ENCODE measurements at regions not wholly inside any gene's neighbourhood (a gene's known extent, or its start where the extent isn't known, plus 50 kb on each side); places are given as distances from the start of the nearest gene placed in this dataset.
"Not testable (repeated sequence)": the region's sequence is repeated elsewhere in the genome, so short reads cannot be mapped to it uniquely, and the experiment has no call there.

DNA sequence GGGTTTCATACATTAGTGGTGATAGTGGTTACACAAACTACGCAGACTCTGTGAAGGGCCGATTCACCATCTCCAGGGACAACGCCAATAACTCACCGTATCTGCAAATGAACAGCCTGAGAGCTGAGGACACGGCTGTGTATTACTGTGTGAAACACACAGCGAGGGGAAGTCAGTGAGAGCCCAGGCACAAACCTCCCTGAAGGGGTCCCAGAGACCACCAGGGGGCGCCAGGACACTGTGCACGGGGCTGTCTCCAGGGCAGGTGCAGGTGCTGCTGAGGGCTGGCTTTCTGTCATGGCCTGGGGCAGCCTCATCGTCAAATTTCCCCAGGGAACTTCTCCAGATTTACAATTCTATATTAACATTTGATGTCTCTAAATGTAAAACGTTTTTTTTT is 184.6 kb upstream of the TP53TG3C start:
- ATAC-seq (ENCODE audit: low read depth in 2 of 2); H3K9me3 Mint-ChIP-seq; H3K27me3 Mint-ChIP-seq; H3K4me3 Mint-ChIP-seq; H3K4me1 Mint-ChIP-seq; H3K27ac Mint-ChIP-seq; H3K36me3 Mint-ChIP-seq: not testable (repeated sequence)
- peak; percentile 29 for DNase-seq

DNA sequence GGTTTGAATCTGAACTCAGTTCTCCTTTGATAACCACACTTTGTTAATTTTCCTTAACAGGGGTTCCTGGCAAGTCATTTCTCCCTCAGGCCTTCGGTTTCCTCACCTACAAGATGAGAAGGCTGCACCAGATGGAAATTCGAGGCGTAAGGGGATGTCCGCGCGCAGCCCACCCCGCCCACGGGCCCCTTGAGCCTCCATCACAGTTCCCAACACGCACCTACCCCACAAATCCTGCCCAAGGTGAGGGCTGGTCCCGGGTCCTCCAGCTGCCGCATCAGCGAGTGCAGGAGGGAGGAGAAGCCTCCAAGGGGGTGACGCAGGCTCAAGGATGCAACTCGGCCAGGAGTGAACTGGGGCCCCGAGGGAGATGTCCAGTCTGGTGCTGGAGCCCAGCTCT is 166.9 kb upstream of the TP53TG3C start:
- DNase-seq; H3K27me3 Mint-ChIP-seq; H3K4me3 Mint-ChIP-seq; H3K4me1 Mint-ChIP-seq; H3K36me3 Mint-ChIP-seq; H3K27ac Mint-ChIP-seq; H3K9me3 Mint-ChIP-seq; ATAC-seq (ENCODE audit: low read depth in 2 of 2): not testable (repeated sequence)

DNA sequence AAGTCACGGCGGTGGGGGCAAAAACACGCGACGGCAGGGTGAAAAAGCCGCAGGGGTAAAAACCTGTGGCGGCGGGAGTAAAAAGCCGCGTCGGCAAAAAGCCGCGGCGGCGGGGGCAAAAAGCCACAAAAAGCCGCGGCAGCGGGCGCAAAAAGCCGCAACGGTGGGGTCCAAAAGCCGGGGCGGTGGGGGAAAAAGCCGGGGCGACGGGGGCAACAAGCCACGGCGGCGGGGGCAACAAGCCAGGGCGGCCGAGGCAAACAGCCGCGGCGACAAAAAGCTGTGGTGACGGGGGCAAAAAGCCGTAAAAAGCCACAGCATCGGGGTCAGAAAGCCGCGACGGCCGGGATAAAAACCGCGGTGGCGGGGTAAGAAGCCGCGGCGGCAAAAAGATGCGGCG is 166.1 kb upstream of the TP53TG3C start:
- not testable (repeated sequence) for H3K27ac Mint-ChIP-seq; H3K4me3 Mint-ChIP-seq; ATAC-seq (ENCODE audit: low read depth in 2 of 2); H3K36me3 Mint-ChIP-seq; H3K9me3 Mint-ChIP-seq; H3K27me3 Mint-ChIP-seq; H3K4me1 Mint-ChIP-seq; DNase-seq

DNA sequence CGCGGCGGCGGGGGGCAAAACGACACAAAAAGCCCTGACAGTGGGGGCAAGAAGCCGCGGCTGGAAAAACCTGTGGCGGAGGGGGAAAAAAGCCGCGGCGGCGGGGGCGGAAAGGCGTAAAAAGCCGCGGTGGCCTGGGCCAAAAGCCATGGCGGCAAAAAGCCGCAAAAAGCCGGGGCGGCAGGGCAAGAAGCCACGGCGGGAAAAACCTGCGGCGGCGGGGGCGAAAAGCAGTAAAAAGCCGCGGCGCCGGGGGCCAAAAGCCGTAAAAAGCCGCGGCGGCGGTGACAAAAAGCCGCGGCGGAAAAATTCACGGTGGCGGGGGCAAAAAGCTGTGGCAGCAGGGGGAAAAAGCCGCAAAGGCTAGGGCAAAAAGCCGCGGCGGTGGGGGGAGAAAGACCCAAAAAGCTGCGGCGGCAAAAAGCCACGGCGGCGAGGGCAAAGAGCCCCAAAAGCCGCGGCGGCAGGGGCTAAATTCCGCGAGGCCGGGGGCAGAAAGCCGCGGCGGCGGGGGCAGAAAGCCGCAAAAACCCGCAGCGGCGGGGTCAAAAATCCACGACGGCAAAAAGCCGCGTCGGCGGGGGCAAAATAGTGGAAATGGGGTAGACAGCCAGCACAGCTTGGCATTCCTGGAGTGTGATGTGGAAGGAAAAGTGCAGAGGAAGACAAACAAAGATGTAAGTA is 165.2 kb upstream of the TP53TG3C start:
- H3K9me3 Mint-ChIP-seq; H3K27ac Mint-ChIP-seq; ATAC-seq (ENCODE audit: low read depth in 2 of 2); DNase-seq; H3K36me3 Mint-ChIP-seq; H3K27me3 Mint-ChIP-seq; H3K4me1 Mint-ChIP-seq: not testable (repeated sequence)
- H3K4me3 Mint-ChIP-seq, result peak overlapping the region in 2 of 8 donors; percentile 9 to 15

DNA sequence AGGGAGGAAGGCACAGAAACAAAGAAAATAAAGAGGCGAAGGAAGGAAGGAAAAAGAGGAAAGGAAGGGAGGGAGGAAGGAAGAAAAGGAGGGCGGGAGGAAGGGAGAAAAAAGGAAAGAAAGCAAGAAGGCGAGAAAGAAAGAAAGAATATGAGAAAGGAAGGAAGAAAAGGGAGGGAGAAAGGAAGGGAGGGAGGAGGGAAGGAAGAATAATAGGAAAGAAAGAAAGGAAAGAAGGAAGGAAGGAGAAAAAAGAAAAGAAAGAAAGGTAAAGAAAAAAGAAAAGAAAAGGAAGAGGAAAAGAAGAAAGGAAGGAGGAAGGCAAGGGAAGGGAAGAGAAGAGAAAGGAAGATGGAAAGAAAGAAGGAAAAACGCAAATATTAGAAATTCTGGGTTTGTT is 145.2 kb upstream of the TP53TG3C start:
- H3K36me3 Mint-ChIP-seq; H3K4me1 Mint-ChIP-seq; H3K27me3 Mint-ChIP-seq; H3K9me3 Mint-ChIP-seq; H3K4me3 Mint-ChIP-seq; ATAC-seq (ENCODE audit: low read depth in 2 of 2); H3K27ac Mint-ChIP-seq; DNase-seq: not testable (repeated sequence)

DNA sequence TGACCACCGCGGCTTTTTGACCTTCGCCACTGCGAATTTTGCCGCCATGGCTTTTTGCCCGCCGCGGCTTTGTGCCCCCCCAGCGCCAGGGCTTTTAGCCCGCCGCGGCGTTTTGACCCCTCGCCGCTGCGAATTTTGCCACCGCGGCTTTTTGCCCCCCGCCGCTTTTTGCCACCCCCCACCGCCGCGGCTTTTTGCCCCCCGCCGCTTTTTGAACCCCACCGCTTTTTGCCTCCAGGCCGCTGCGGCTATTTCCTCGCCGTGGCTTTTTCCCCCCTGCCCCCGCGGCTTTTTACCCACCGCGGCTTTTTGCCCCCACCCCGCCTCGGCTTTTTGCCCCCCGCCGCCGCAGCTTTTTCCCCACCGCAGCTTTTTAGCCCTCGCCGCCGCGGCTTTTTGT is 134.8 kb upstream of the TP53TG3C start:
- no peak for ATAC-seq (ENCODE audit: low read depth in 2 of 2)
- Mint-ChIP-seq H3K4me1 (no peaks in the 10 kb centered on the region), H3K27me3 (no peaks in the 10 kb centered on the region), H3K9me3 (no peaks in the 10 kb centered on the region), H3K36me3 (no peaks in the 10 kb centered on the region), H3K4me3 (no peak overlapping the region), H3K27ac (no peak overlapping the region)
- DNase-seq, result no peak

DNA sequence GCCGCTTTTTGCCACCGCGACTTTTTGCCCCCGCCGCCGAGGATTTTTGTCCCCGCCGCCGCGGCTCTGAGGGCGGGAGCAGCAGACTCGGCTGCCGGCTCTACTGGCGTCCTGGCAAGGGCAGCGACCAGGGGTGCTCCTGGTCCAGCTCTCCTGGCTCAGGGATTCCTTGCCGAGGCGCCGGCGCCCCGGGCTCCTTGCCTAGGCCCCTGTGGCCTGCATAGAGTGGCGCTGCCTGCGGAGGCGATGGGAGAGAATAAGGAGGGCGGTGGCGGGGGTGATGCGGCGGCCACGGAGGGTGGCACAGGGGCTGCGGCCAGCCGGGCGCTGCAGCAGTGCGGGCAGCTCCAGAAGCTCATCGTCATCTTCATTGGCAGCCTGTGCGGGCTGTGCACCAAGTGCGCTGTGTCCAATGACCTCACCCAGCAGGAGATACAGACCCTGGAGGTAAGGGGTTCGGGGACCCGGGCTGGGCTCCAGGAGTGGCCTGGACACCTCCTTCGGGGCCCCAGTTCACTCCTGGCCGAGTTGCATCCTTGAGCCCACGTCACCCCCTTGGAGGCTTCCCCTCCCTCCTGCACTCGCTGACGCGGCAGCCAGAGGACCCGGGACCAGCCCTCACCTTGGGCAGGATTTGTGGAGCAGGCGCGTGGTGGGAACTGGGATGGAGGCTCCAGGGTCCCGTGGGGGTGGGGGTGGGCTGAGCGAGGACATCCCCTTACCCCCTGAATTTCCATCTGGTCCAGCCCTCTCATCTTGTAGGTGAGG is 134.2 kb upstream of the TP53TG3C start:
- H3K9me3 Mint-ChIP-seq, H3K27ac Mint-ChIP-seq: not testable (repeated sequence)

DNA sequence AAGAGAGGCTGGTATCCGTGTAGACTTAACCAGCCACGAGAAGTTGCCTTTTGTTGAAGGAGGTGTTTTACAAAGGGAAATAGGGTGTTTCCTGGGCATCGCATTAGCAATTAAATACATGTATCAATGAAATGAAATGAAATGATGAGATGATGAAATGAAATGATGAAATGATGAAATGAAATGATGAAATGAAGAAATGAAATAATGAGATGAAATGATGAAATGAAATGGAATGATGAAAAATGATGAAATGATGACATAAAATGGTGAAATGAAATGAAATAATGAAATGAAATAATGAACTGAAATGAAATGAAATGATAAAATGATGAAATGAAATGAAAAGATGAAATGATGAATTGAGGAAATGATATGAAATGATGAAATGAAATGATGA is 131.3 kb upstream of the TP53TG3C start:
- not testable (repeated sequence) for H3K9me3 Mint-ChIP-seq; H3K4me3 Mint-ChIP-seq; DNase-seq; H3K36me3 Mint-ChIP-seq; ATAC-seq (ENCODE audit: low read depth in 2 of 2); H3K27me3 Mint-ChIP-seq; H3K4me1 Mint-ChIP-seq; H3K27ac Mint-ChIP-seq

More for the DNA sequence above, 134.2 kb upstream of the TP53TG3C start:
- not testable (repeated sequence) for DNase-seq; H3K27me3 Mint-ChIP-seq; H3K4me1 Mint-ChIP-seq; H3K4me3 Mint-ChIP-seq; H3K36me3 Mint-ChIP-seq; ATAC-seq (ENCODE audit: low read depth in 2 of 2)

DNA sequence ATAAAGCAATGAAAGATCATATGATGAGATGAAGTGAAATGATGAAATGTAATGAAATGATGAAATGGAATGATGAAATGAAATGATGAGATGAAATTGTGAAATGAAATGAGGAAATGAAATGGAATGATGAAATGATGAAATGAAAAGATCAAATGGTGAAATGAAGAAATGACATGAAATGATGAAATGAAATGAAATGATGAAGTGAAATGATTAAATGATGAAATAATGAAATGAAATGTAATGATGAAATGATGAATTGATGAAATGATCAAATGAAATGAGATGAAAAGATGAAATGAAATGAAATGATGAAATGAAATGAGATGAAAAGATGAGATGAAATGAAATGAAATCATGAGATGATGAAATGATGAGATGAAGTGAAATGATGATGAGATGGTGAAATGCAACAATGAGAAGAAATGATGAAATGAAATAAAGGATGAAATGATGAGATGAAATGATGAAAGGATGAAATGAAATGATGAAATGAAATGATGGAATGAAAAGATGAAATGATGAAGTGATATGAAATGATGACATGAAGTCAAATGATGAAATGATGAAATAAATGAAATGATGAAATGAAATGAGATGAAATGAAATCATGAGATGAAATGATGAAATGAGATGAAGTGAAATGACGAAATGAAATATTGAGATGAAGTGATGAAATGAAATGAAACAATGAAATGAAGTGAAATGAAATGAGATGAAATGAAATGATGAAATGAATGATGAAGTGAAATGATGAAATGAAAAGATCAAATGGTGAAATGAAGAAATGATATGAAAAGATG is 130.5 kb upstream of the TP53TG3C start:
- not testable (repeated sequence) for ATAC-seq (ENCODE audit: low read depth in 2 of 2); H3K4me3 Mint-ChIP-seq; H3K27ac Mint-ChIP-seq; H3K27me3 Mint-ChIP-seq; DNase-seq; H3K9me3 Mint-ChIP-seq; H3K4me1 Mint-ChIP-seq; H3K36me3 Mint-ChIP-seq

DNA sequence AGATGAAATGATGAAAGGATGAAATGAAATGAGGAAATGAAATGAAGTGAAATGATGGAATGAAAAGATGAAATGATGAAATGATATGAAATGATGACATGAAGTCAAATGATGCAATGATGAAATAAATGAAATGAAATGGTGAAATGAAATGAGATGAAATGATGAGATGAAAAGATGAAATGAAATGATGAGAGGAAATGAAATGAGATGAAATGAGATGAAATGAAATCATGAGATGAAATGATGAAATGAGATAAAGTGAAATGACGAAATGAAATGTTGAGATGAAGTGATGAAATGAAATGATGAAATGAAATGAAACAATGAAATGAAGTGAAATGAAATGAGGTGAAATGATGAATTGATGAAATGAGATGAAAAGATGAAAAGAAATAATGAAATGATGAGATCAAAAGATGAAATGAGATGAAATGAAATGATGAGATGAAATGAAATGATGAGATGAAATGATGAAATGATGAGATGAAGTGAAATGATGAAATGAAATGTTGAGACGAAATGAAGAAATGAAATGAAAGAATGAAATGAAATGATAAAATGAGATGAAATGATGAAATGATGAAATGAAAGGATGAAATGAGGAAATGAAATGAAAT is 129.5 kb upstream of the TP53TG3C start:
- ATAC-seq (ENCODE audit: low read depth in 2 of 2); H3K27me3 Mint-ChIP-seq: not testable (repeated sequence)

More for the DNA sequence above, 129.5 kb upstream of the TP53TG3C start:
- H3K9me3 Mint-ChIP-seq, H3K4me1 Mint-ChIP-seq, H3K36me3 Mint-ChIP-seq, DNase-seq, H3K27ac Mint-ChIP-seq, H3K4me3 Mint-ChIP-seq: not testable (repeated sequence)

Measured in naive B cell (primary cell).